ENCODE measurements at regions not wholly inside any gene's neighbourhood (a gene's known extent, or its start where the extent isn't known, plus 50 kb on each side); places are given as distances from the start of the nearest gene placed in this dataset.

DNA sequence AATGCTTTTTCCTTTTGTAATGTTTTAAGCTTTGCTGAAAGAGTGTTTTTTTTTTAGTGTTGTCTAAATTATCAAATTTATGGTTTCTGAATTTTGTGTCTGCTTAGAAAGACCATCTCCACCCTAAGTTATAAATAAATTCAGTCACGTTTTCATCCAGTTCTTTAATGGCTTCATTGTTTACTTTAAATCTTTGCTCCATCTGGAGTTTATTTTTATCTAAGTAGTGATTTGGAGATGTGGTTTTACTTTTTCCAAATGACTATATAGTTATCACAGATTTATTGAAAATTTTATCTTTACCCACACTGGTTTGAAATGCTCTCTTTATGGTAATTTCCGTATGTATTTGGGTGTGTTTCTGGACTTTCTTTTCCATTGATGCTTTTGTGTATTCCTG, 577.2 kb upstream of the ZNF608 start:
- Histone ChIP-seq H3K36me3 (ENCODE audit: control insufficient read depth, insufficient read depth, low read length) (no peaks in the 10 kb centered on the region), H3K27me3 (ENCODE audit: control insufficient read depth, insufficient read depth, low read length) (no peaks in the 10 kb centered on the region), H3K9me3 (ENCODE audit: control insufficient read depth, insufficient read depth, low read depth, low read length) (no peaks in the 10 kb centered on the region), H3K27ac (ENCODE audit: low read length) (peak overlapping the region; percentile 70; the same call in 1 of the 2 replicates), H3K4me1 (ENCODE audit: control insufficient read depth, insufficient read depth, low read length) (peaks cover 12% of the 10 kb centered on the region; the same call in 1 of the 2 replicates), H3K4me3 (ENCODE audit: low read depth in 2 of 2, low read length in 2 of 2) (no peak overlapping the region)
- TF ChIP-seq SIN3A (IDR thresholded peaks at IDR 0.05; ENCODE audit: borderline replicate concordance, insufficient read depth, low read depth, low read length): no peak
- ChIA-PET POLR2A (interaction anchor here (0.7 kb wide), 1 partner anchor 422 kb away, joined by 4 read pairs; no protein-coding TSS in a partner anchor), CTCF (no interaction called here)
- no TSS peak for BruUV-seq (replicated peaks)
- intact Hi-C loops (cut with micrococcal nuclease; ENCODE audit: unreplicated experiment) (no loop called here), in situ Hi-C loops (cut with HindIII; ENCODE audit: low pct_unique_long_range_greater_than_20kb, low sequenced_read_pairs) (no loop called here)
- DNase-seq (ENCODE audit: low read depth, low spot score) (no peak), ATAC-seq (no peak)

DNA sequence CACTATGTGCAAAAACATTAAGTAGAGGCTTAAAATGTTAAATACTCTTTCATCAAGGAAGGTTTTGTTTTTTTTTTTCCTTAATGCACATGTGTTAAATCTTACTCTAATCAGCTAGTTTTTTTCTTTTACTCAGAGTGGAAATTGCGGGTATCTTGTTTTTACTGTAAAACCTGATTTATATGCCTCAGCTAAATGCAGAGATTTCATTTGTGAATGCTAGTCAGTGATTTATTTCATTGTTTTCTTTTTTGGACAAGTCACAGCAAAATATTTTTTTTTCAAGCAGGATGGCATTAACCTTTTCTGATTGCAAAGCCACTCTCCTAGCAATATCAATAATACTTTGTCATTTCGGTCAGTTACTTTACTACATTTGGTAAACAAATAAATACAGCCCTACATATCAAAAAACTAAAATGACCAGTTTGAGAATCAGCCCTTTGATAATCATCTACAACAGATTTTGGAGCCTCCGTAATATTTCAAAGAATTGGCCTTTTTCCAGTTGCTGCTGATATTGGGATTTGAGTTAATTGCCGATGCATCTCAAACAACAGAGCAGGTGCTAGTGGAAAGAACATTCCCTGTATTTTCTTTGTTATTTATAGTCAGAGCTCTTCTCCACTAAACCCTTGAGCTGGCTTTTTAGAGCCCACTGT, 579.2 kb upstream of the ZNF608 start:
- Histone ChIP-seq H3K27ac (ENCODE audit: low read length) (peak overlapping the region; percentile 62; the same call in 1 of the 2 replicates), H3K27me3 (ENCODE audit: control insufficient read depth, insufficient read depth, low read length) (no peaks in the 10 kb centered on the region), H3K9me3 (ENCODE audit: control insufficient read depth, insufficient read depth, low read depth, low read length) (no peaks in the 10 kb centered on the region), H3K4me1 (ENCODE audit: control insufficient read depth, insufficient read depth, low read length) (peaks cover 12% of the 10 kb centered on the region; the same call in 1 of the 2 replicates), H3K4me3 (ENCODE audit: low read depth in 2 of 2, low read length in 2 of 2) (no peak overlapping the region), H3K36me3 (ENCODE audit: control insufficient read depth, insufficient read depth, low read length) (no peaks in the 10 kb centered on the region)
- ATAC-seq (no peak), DNase-seq (ENCODE audit: low read depth, low spot score) (no peak)
- ChIA-PET CTCF (no interaction called here), POLR2A (no interaction called here)
- in situ Hi-C loops (cut with HindIII; ENCODE audit: low pct_unique_long_range_greater_than_20kb, low sequenced_read_pairs): no loop called here
- intact Hi-C loops (cut with micrococcal nuclease; ENCODE audit: unreplicated experiment): no loop called here
- TF ChIP-seq, protein P1, sequence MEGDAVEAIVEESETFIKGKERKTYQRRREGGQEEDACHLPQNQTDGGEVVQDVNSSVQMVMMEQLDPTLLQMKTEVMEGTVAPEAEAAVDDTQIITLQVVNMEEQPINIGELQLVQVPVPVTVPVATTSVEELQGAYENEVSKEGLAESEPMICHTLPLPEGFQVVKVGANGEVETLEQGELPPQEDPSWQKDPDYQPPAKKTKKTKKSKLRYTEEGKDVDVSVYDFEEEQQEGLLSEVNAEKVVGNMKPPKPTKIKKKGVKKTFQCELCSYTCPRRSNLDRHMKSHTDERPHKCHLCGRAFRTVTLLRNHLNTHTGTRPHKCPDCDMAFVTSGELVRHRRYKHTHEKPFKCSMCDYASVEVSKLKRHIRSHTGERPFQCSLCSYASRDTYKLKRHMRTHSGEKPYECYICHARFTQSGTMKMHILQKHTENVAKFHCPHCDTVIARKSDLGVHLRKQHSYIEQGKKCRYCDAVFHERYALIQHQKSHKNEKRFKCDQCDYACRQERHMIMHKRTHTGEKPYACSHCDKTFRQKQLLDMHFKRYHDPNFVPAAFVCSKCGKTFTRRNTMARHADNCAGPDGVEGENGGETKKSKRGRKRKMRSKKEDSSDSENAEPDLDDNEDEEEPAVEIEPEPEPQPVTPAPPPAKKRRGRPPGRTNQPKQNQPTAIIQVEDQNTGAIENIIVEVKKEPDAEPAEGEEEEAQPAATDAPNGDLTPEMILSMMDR (IDR thresholded peaks at IDR 0.05): no peak
- TF ChIP-seq TCF7L2 (IDR thresholded peaks at IDR 0.05; ENCODE audit: low read depth, low read length): peak; percentile 74; the same call in 1 of the 2 replicates
- BruUV-seq (replicated peaks): no TSS peak

DNA sequence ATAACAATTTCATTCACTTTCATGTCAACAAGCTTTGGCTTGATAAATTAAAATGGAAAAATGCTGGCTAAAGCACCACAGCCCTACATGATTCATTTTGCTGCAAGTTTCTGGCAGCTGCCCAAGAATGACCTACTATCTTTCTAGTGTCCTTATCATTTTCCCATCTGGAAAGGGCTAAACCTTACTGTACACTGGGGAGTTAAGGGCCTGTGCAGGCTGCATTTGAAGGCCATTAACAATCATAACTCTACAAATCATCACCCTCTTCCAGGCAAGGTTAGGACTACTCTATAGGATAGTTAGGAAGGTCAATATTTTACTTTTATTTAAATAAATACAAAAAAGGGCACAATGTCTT, 579.7 kb upstream of the ZNF608 start:
- intact Hi-C loops (cut with micrococcal nuclease; ENCODE audit: unreplicated experiment): no loop called here
- no TSS peak for BruUV-seq (replicated peaks)
- TF ChIP-seq TCF7L2 (IDR thresholded peaks at IDR 0.05; ENCODE audit: low read depth, low read length) (no peak), POLR2AphosphoS5 (IDR thresholded peaks at IDR 0.05; ENCODE audit: low read depth, low read length) (no peak), SIN3A (IDR thresholded peaks at IDR 0.05; ENCODE audit: borderline replicate concordance, insufficient read depth, low read depth, low read length) (no peak)
- TF ChIP-seq, protein P1 (IDR thresholded peaks at IDR 0.05): no peak
- TF ChIP-seq, protein P2, sequence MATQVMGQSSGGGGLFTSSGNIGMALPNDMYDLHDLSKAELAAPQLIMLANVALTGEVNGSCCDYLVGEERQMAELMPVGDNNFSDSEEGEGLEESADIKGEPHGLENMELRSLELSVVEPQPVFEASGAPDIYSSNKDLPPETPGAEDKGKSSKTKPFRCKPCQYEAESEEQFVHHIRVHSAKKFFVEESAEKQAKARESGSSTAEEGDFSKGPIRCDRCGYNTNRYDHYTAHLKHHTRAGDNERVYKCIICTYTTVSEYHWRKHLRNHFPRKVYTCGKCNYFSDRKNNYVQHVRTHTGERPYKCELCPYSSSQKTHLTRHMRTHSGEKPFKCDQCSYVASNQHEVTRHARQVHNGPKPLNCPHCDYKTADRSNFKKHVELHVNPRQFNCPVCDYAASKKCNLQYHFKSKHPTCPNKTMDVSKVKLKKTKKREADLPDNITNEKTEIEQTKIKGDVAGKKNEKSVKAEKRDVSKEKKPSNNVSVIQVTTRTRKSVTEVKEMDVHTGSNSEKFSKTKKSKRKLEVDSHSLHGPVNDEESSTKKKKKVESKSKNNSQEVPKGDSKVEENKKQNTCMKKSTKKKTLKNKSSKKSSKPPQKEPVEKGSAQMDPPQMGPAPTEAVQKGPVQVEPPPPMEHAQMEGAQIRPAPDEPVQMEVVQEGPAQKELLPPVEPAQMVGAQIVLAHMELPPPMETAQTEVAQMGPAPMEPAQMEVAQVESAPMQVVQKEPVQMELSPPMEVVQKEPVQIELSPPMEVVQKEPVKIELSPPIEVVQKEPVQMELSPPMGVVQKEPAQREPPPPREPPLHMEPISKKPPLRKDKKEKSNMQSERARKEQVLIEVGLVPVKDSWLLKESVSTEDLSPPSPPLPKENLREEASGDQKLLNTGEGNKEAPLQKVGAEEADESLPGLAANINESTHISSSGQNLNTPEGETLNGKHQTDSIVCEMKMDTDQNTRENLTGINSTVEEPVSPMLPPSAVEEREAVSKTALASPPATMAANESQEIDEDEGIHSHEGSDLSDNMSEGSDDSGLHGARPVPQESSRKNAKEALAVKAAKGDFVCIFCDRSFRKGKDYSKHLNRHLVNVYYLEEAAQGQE (IDR thresholded peaks at IDR 0.05; ENCODE audit: insufficient read depth in 1 of 2, low read depth in 2 of 2, low read length in 1 of 2): no peak
- CTCF ChIA-PET: no interaction called here
- Histone ChIP-seq H3K27ac (ENCODE audit: low read length) (no peak overlapping the region; the same call in 1 of the 2 replicates), H3K4me3 (ENCODE audit: low read depth in 2 of 2, low read length in 2 of 2) (no peak overlapping the region), H3K27me3 (ENCODE audit: control insufficient read depth, insufficient read depth, low read length) (no peaks in the 10 kb centered on the region), H3K4me1 (ENCODE audit: control insufficient read depth, insufficient read depth, low read length) (peaks cover 12% of the 10 kb centered on the region; the same call in 1 of the 2 replicates), H3K36me3 (ENCODE audit: control insufficient read depth, insufficient read depth, low read length) (no peaks in the 10 kb centered on the region), H3K9me3 (ENCODE audit: control insufficient read depth, insufficient read depth, low read depth, low read length) (no peaks in the 10 kb centered on the region)
- no peak for DNase-seq (ENCODE audit: low read depth, low spot score)
- POLR2A ChIA-PET: interaction anchor here (0.6 kb wide), 1 partner anchor 171 kb away, joined by 3 read pairs; no protein-coding TSS in a partner anchor
- in situ Hi-C loops (cut with HindIII; ENCODE audit: low pct_unique_long_range_greater_than_20kb, low sequenced_read_pairs): no loop called here
- ATAC-seq: peak; percentile 62; the same call in 1 of the 2 replicates
